Stimulated activated naive CD4-positive, alpha-beta T cell treated with Interleukin-2 at 50 U/mL for 16 hours (primary cell): ENCODE measurements at regions not wholly inside any gene's neighbourhood (a gene's known extent, or its start where the extent isn't known, plus 50 kb on each side); places are given as distances from the start of the nearest gene placed in this dataset.
A peak's percentile ranks its signal among the peaks of the same experiment; 100 is the strongest.
"Not testable (repeated sequence)": the region's sequence is repeated elsewhere in the genome, so short reads cannot be mapped to it uniquely, and the experiment has no call there.

Source experiments
- DNase-seq: peaks from one replicate; lab custom pipeline; 2025; lab: John Stamatoyannopoulos, UW

GRCh38 chr7:121521711-121522400, 125.7 kb upstream of the FAM3C start:
- no peak for DNase-seq

- DNase-seq: no peak
Observed at GRCh38 chr7:121520911-121521310, 124.8 kb upstream of the FAM3C start.

GRCh38 chr7:121519548-121520521, 123.7 kb upstream of the FAM3C start:
- no peak for DNase-seq

GRCh38 chr7:121517591-121517990, 121.5 kb upstream of the FAM3C start:
- no peak for DNase-seq

GRCh38 chr7:121516821-121517220, 120.7 kb upstream of the FAM3C start:
- no peak for DNase-seq

- DNase-seq: no peak
Observed at GRCh38 chr7:121515630-121516401, 119.7 kb upstream of the FAM3C start.

- DNase-seq: no peak
Observed at GRCh38 chr7:121515229-121515628, 119.1 kb upstream of the FAM3C start.

- no peak for DNase-seq
Observed at GRCh38 chr7:121513105-121513504, 117.0 kb upstream of the FAM3C start.

- no peak for DNase-seq
Observed at GRCh38 chr7:121510858-121511482, 114.9 kb upstream of the FAM3C start.

GRCh38 chr7:121510302-121510701, 114.2 kb upstream of the FAM3C start:
- no peak for DNase-seq

GRCh38 chr7:121505540-121506182, 109.6 kb upstream of the FAM3C start:
- no peak for DNase-seq

- no peak for DNase-seq
Observed at GRCh38 chr7:121505021-121505420, 108.9 kb upstream of the FAM3C start.

- DNase-seq: no peak
Observed at GRCh38 chr7:121504482-121504881, 108.4 kb upstream of the FAM3C start.

- no peak for DNase-seq
Observed at GRCh38 chr7:121503730-121504129, 107.6 kb upstream of the FAM3C start.

- no peak for DNase-seq
Observed at GRCh38 chr7:121503039-121503438, 106.9 kb upstream of the FAM3C start.

GRCh38 chr7:121501566-121501965, 105.5 kb upstream of the FAM3C start:
- DNase-seq: no peak

GRCh38 chr7:121500360-121501058, 104.4 kb upstream of the FAM3C start:
- DNase-seq: no peak

- peak; percentile 4 for DNase-seq
Observed at GRCh38 chr7:121499624-121500023, 103.5 kb upstream of the FAM3C start.

GRCh38 chr7:121498816-121499215, 102.7 kb upstream of the FAM3C start:
- DNase-seq: no peak

GRCh38 chr7:121497545-121497944, 101.4 kb upstream of the FAM3C start:
- not testable (repeated sequence) for DNase-seq

GRCh38 chr7:121494516-121494915, 98.4 kb upstream of the FAM3C start:
- no peak for DNase-seq
